MCF 10A (cell line): ENCODE measurements at regions not wholly inside any gene's neighbourhood (a gene's known extent, or its start where the extent isn't known, plus 50 kb on each side); places are given as distances from the start of the nearest gene placed in this dataset.
A peak's percentile ranks its signal among the peaks of the same experiment; 100 is the strongest.

Experiments
- BruUV-seq: library from RNA; stranded (reverse); fragments of 400-500 nt; replicated peaks from 2 replicates; lab custom pipeline; 2021; lab: Mats Ljungman, UMichigan
- CTCF ChIA-PET: fragments of 300-600 bp; sonication (Branson Sonifier 250); formaldehyde crosslinking; extraction: SDS; loops from one replicate; lab custom pipeline; 2021; ENCODE audit warnings: antibody characterized with exemption, inconsistent platforms; lab: Yijun Ruan, JAX
- POLR2A ChIA-PET: fragments of 300-600, 350-650 bp; sonication (Branson Sonifier 250); formaldehyde crosslinking; extraction: SDS; loops from one replicate; lab custom pipeline; 2020; ENCODE audit warnings: antibody characterized with exemption, inconsistent platforms; lab: Yijun Ruan, JAX
- DNase-seq: peaks from one replicate; pipeline ENCODE4 v3.0.0-alpha.2; 2018; ENCODE audit not compliant: unreplicated experiment
- H3K27ac Mint-ChIP-seq: one replicate; pipeline ENCODE4 v1.8.0; 2022; ENCODE audit warnings: mild to moderate bottlenecking, low read depth, mixed read lengths; ENCODE audit not compliant: unreplicated experiment
- H3K27me3 Mint-ChIP-seq: one replicate; pipeline ENCODE4 v1.8.0; 2022; ENCODE audit warnings: mixed read lengths; ENCODE audit not compliant: insufficient read depth, unreplicated experiment
- H3K36me3 Mint-ChIP-seq: one replicate; pipeline ENCODE4 v1.8.0; 2022; ENCODE audit warnings: mild to moderate bottlenecking, moderate library complexity, mixed read lengths; ENCODE audit not compliant: insufficient read depth, unreplicated experiment
- H3K4me1 Mint-ChIP-seq: one replicate; pipeline ENCODE4 v1.8.0; 2022; ENCODE audit warnings: mixed read lengths; ENCODE audit not compliant: insufficient read depth, unreplicated experiment
- H3K4me3 Mint-ChIP-seq: one replicate; pipeline ENCODE4 v1.8.0; 2022; ENCODE audit warnings: mild to moderate bottlenecking, moderate library complexity, mixed read lengths; ENCODE audit not compliant: unreplicated experiment
- H3K9me3 Mint-ChIP-seq: one replicate; pipeline ENCODE4 v1.8.0; 2022; ENCODE audit warnings: mixed read lengths; ENCODE audit not compliant: unreplicated experiment
- intact Hi-C: fragments of 100-400 bp; cut with micrococcal nuclease; formaldehyde crosslinking; loops from 2 replicates; pipeline ENCODE4 v1.14.1; 2022
- TF ChIP-seq, protein P1 (sequence below): fragments of 200-600 bp; IDR thresholded peaks from one replicate; pipeline ENCODE4 v1.8.0; 2022; ENCODE audit warnings: antibody characterized with exemption, mild to moderate bottlenecking; ENCODE audit not compliant: unreplicated experiment

DNA sequence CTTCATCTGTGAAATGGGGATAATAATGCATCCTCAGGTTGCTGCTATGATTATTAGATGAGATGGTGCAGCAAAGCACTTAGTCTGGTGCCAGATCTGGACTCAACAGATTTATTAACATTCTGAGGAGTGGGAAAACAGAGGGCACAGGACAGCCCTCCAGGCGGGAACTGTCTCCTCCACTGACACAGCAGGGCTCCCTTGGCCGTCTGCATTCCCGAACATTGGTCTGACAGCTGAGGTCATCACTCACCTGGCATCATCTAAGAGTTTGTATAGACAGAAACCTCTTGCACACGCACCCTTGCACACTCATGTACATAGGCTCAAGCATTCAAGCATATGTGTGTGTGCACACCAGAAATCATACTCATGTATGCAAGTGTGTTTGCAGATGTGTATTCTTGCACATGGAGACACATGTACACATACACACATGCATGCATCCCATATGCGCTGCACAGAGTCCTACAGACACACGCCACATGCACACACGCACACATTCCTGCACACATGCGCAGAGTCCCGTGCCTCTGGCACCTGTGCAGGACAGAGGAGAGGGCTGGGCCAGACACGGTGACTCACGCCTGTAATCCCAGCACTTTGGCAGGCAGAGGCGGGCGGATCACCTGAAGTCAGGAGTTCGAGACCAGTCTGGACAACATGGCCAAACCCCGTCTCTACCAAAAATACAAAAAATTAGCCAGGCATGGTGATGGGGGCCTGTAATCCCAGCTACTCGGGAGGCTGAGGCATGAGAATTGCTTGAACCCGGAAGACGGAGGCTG lies 173.3 kb upstream of the GLI2 start:
- DNase-seq, result no peak
- ChIA-PET CTCF (interaction anchor here (0.6 to 1.8 kb wide), 4 partner anchors 9 to 241 kb away, joined by 3 to 7 read pairs (median 4); no protein-coding TSS in a partner anchor), POLR2A (interaction anchor here (0.6 kb wide), 1 partner anchor 109 kb away, joined by 4 read pairs; no protein-coding TSS in a partner anchor)
- TF ChIP-seq, protein P1, sequence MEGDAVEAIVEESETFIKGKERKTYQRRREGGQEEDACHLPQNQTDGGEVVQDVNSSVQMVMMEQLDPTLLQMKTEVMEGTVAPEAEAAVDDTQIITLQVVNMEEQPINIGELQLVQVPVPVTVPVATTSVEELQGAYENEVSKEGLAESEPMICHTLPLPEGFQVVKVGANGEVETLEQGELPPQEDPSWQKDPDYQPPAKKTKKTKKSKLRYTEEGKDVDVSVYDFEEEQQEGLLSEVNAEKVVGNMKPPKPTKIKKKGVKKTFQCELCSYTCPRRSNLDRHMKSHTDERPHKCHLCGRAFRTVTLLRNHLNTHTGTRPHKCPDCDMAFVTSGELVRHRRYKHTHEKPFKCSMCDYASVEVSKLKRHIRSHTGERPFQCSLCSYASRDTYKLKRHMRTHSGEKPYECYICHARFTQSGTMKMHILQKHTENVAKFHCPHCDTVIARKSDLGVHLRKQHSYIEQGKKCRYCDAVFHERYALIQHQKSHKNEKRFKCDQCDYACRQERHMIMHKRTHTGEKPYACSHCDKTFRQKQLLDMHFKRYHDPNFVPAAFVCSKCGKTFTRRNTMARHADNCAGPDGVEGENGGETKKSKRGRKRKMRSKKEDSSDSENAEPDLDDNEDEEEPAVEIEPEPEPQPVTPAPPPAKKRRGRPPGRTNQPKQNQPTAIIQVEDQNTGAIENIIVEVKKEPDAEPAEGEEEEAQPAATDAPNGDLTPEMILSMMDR, result no peak
- BruUV-seq, result no TSS peak
- peaks cover 24% of the 10 kb centered on the region for H3K4me1 Mint-ChIP-seq
- H3K9me3 Mint-ChIP-seq, result no peaks in the 10 kb centered on the region
- peaks cover 4% of the 10 kb centered on the region for H3K36me3 Mint-ChIP-seq
- no peak overlapping the region for H3K4me3 Mint-ChIP-seq
- intact Hi-C loops, result no loop called here
- no peaks in the 10 kb centered on the region for H3K27me3 Mint-ChIP-seq
- no peak overlapping the region for H3K27ac Mint-ChIP-seq

DNA sequence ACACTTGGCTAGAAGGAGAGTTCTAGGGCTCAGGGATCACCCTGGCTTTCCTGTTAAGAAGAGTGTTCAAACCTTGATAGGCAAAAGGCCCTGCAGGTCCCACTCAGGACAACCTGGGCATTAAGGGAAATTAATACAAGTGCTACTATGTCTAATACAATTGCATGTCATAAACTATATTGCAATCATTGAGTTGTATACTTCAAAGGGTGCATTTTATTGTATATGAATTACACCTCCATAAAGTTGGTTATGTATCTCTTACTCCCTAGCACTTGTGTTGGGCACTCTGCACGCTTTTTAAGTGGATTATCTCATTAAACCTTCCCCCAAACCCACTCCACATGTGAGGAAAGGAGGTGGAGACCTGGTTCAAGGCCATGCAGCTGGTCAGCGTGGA lies 172.1 kb upstream of the GLI2 start:
- TF ChIP-seq, protein P1, result no peak
- Mint-ChIP-seq H3K4me1 (peaks cover 21% of the 10 kb centered on the region), H3K4me3 (no peak overlapping the region), H3K9me3 (no peaks in the 10 kb centered on the region), H3K27me3 (no peaks in the 10 kb centered on the region), H3K36me3 (peaks cover 4% of the 10 kb centered on the region), H3K27ac (no peak overlapping the region)
- ChIA-PET CTCF (interaction anchor here (1.8 kb wide), 1 partner anchor 10 kb away, joined by 7 read pairs; no protein-coding TSS in a partner anchor), POLR2A (no interaction called here)
- intact Hi-C loops, result no loop called here
- no peak for DNase-seq
- BruUV-seq, result no TSS peak

DNA sequence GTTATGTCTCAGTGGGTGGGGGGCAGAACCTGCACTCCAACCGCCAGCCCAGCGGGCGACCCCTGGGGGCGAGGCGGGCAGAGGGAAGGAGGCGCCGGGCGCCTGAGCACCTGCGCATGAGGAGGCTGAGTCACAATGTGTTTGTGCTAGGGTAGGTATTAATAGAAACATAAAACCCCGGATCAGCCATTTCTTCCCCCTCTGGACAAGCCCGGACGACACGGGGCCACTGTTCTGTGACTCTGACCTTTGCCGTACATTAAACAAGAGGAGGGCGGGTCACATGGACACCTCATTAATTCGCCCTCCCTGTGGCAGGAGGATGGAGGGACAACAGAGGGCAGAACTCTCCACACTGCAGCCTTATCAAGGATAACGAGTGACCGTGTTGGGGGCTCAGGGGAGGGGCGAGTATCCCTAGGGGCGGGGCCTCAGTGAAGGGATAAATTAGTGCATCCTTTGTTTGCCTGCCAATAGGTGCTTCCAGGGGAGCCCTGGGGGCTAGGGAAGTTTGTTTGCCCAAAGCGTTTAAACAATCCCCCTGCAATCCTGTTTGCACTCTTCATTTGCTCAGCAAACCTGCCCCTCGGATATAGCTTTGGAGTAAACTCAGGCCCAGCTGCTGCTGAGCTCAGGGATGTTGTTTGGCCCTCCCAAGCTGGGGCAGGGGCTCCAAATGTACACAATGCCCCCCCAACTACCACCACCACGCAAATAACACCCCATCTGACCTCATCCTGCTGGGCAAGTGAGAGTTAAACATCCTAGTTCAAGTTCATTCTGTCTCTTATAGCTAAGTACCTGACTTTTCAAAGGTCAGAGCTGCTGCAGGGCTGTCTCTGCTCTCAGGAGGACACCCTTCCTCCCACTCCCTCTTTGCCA lies 171.2 kb upstream of the GLI2 start:
- intact Hi-C loops, result no loop called here
- H3K27me3 Mint-ChIP-seq, result no peaks in the 10 kb centered on the region
- H3K4me3 Mint-ChIP-seq, result no peak overlapping the region
- no peaks in the 10 kb centered on the region for H3K9me3 Mint-ChIP-seq
- ChIA-PET POLR2A (interaction anchor here (1.2 kb wide), 2 partner anchors 26 to 91 kb away, joined by 3 to 4 read pairs; no protein-coding TSS in a partner anchor), CTCF (no interaction called here)
- TF ChIP-seq, protein P1, result no peak
- peak; percentile 37 for DNase-seq
- no peak overlapping the region for H3K27ac Mint-ChIP-seq
- peaks cover 13% of the 10 kb centered on the region for H3K4me1 Mint-ChIP-seq
- H3K36me3 Mint-ChIP-seq, result peaks cover 4% of the 10 kb centered on the region
- no TSS peak for BruUV-seq

DNA sequence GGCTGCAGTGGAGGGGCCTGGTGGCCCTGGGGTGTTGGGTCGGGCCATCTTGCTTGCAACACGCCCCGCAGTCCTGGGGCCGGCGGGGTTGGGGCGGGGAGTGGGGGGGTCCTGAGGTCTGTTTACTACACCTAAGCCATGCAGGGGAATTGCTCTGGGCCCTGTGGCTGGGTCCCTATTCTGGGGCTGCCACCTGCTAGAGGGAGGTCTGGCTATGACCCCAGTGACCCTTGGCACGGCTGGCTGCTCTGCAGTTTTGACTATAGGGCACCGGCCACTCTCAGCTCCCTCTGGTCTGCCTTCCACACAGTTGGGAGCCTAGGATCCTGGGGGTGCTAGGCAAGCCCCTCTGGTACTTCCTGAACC lies 170.6 kb upstream of the GLI2 start:
- H3K4me3 Mint-ChIP-seq, result no peak overlapping the region
- CTCF ChIA-PET, result interaction anchor here (1.4 kb wide), 1 partner anchor 38 kb away, joined by 5 read pairs; no protein-coding TSS in a partner anchor
- peaks cover 4% of the 10 kb centered on the region for H3K36me3 Mint-ChIP-seq
- no TSS peak for BruUV-seq
- DNase-seq, result no peak
- H3K4me1 Mint-ChIP-seq, result peaks cover 7% of the 10 kb centered on the region
- POLR2A ChIA-PET, result interaction anchor here (1.2 kb wide), 2 partner anchors 26 to 92 kb away, joined by 3 to 4 read pairs; no protein-coding TSS in a partner anchor
- TF ChIP-seq, protein P1, result no peak
- intact Hi-C loops, result no loop called here
- H3K9me3 Mint-ChIP-seq, result no peaks in the 10 kb centered on the region
- H3K27me3 Mint-ChIP-seq, result no peaks in the 10 kb centered on the region
- no peak overlapping the region for H3K27ac Mint-ChIP-seq
